ENCODE measurements at regions not wholly inside any gene's neighbourhood (a gene's known extent, or its start where the extent isn't known, plus 50 kb on each side); places are given as distances from the start of the nearest gene placed in this dataset.

GRCh38 chr10:118537623-118538022 is 57.8 kb downstream of the PRLHR start:
- Histone ChIP-seq H3K36me3 (no peaks in the 10 kb centered on the region), H3K4me3 (no peak overlapping the region), H3K4me1 (replicated peaks) (no peaks in the 10 kb centered on the region), H3K27ac (no peak overlapping the region), H3K27me3 (replicated peaks; ENCODE audit: insufficient read depth) (no peaks in the 10 kb centered on the region), H3K9me3 (no peaks in the 10 kb centered on the region)
- no peak for DNase-seq (ENCODE audit: low spot score)
- 96% methylated on average over 1 of the region's 1 CpG for WGBS
- TF ChIP-seq POLR2AphosphoS5 (IDR thresholded peaks at IDR 0.05) (no peak), POLR2A (IDR thresholded peaks at IDR 0.05) (no peak)
- TF ChIP-seq, protein P1, sequence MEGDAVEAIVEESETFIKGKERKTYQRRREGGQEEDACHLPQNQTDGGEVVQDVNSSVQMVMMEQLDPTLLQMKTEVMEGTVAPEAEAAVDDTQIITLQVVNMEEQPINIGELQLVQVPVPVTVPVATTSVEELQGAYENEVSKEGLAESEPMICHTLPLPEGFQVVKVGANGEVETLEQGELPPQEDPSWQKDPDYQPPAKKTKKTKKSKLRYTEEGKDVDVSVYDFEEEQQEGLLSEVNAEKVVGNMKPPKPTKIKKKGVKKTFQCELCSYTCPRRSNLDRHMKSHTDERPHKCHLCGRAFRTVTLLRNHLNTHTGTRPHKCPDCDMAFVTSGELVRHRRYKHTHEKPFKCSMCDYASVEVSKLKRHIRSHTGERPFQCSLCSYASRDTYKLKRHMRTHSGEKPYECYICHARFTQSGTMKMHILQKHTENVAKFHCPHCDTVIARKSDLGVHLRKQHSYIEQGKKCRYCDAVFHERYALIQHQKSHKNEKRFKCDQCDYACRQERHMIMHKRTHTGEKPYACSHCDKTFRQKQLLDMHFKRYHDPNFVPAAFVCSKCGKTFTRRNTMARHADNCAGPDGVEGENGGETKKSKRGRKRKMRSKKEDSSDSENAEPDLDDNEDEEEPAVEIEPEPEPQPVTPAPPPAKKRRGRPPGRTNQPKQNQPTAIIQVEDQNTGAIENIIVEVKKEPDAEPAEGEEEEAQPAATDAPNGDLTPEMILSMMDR (IDR thresholded peaks at IDR 0.05) = no peak
- intact Hi-C loops (cut with DNase I) = no loop called here

- TF ChIP-seq, protein P1 (IDR thresholded peaks at IDR 0.05) = no peak
- TF ChIP-seq POLR2A (IDR thresholded peaks at IDR 0.05) = no peak
- TF ChIP-seq POLR2AphosphoS5 (IDR thresholded peaks at IDR 0.05) = no peak
- H3K36me3 ChIP-seq = no peaks in the 10 kb centered on the region
- no peak for DNase-seq (ENCODE audit: low spot score)
- H3K9me3 ChIP-seq = no peaks in the 10 kb centered on the region
- no peak overlapping the region for H3K27ac ChIP-seq
- 93% methylated on average over 3 of the region's 3 CpGs for WGBS
- H3K27me3 ChIP-seq (replicated peaks; ENCODE audit: insufficient read depth) = no peaks in the 10 kb centered on the region
- no peaks in the 10 kb centered on the region for H3K4me1 ChIP-seq (replicated peaks)
- intact Hi-C loops (cut with DNase I) = no loop called here
- no peak overlapping the region for H3K4me3 ChIP-seq
Observed at GRCh38 chr10:118534136-118534535, 61.3 kb downstream of the PRLHR start.

DNA sequence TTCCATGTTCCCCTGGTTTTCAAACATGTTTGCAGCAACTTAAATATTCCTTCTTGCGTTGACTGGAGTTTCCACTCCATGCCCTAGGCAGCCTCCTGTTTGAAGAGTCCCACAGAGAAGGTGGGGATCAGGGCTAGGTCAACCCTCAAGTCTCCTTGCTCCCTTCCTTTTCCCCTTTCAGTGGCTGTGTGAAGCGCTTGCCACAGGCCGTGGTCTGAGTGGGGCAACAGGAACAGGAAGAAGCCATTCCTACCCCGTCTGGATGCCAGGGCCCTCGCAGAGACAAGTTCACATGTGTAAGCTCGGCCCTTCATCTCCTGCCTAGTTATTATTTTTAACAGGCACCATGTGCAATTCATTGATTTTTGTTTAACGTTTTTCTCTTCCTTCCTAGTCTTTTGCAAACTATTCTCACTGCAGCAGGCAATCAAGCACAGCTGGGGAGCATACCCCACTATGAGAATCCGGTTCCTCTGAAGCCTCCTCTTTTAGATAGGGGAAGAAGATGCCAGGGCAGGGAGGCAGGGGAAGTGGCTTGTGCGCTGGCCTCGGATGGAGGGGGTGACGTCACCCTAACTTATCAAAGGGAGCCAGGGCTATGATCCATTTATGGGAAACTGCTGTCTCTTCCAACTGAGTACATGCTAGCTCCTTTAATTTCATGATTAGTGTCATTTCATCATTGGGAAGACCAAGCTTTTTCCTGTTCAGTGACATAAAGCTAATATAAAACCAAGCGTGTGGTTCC is 64.2 kb downstream of the PRLHR start:
- intact Hi-C loops (cut with DNase I) = no loop called here
- H3K27ac ChIP-seq = no peak overlapping the region
- TF ChIP-seq POLR2A (IDR thresholded peaks at IDR 0.05) = no peak
- TF ChIP-seq, protein P1 (IDR thresholded peaks at IDR 0.05) = no peak
- TF ChIP-seq POLR2AphosphoS5 (IDR thresholded peaks at IDR 0.05) = no peak
- no peaks in the 10 kb centered on the region for H3K9me3 ChIP-seq
- no peaks in the 10 kb centered on the region for H3K36me3 ChIP-seq
- no peak overlapping the region for H3K4me3 ChIP-seq
- H3K4me1 ChIP-seq (replicated peaks) = no peaks in the 10 kb centered on the region
- no peaks in the 10 kb centered on the region for H3K27me3 ChIP-seq (replicated peaks; ENCODE audit: insufficient read depth)
- WGBS = 44% methylated on average over 12 of the region's 12 CpGs
- no peak for DNase-seq (ENCODE audit: low spot score)

DNA sequence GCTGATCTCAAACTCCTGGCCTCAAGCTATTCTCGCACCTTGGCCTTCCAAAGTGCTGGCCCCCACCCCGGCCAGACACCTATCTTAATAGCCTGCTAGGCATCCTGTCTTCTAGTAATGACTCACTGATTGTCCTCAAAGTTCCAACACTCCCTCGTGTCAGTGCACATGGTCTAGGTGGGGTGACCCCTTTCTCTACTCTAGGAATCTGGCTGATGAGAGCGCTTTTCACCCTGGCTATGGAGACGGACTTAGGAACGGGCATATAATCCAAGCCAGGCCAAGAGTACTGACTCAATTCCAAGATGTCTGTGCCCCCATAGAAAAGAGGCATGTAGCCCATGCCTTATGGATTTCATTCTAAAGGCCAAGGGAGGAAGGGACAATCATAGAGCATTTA is 67.0 kb downstream of the PRLHR start:
- Histone ChIP-seq H3K4me1 (replicated peaks) (no peaks in the 10 kb centered on the region), H3K36me3 (no peaks in the 10 kb centered on the region), H3K4me3 (no peak overlapping the region), H3K27me3 (replicated peaks; ENCODE audit: insufficient read depth) (no peaks in the 10 kb centered on the region), H3K9me3 (no peaks in the 10 kb centered on the region), H3K27ac (no peak overlapping the region)
- no peak for DNase-seq (ENCODE audit: low spot score)
- 91% methylated on average over 6 of the region's 6 CpGs for WGBS
- intact Hi-C loops (cut with DNase I) = no loop called here
- TF ChIP-seq, protein P1 (IDR thresholded peaks at IDR 0.05) = no peak
- TF ChIP-seq POLR2AphosphoS5 (IDR thresholded peaks at IDR 0.05) = no peak
- no peak for TF ChIP-seq POLR2A (IDR thresholded peaks at IDR 0.05)

DNA sequence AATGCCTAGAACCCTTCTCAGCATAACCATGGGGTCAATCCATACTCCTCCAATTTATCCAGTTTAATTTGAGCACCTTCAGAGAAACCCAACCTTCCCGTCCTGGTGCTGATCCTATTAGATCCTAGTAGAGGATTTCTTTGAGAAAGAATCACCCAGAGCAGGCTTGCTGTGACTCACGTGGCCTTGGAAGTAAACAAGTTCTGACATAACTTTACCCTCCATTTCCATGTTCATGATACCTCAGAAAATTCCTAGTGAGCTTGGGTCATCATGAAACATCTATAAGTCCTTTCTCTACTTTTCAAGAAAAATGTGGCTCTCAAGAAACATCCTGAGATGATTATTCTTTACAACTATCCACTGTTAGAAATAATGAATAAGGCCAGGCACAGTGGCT is 71.7 kb downstream of the PRLHR start:
- no peaks in the 10 kb centered on the region for H3K27me3 ChIP-seq (replicated peaks; ENCODE audit: insufficient read depth)
- intact Hi-C loops (cut with DNase I) = no loop called here
- WGBS = 72% methylated on average over 2 of the region's 2 CpGs
- TF ChIP-seq, protein P1 (IDR thresholded peaks at IDR 0.05) = no peak
- TF ChIP-seq POLR2A (IDR thresholded peaks at IDR 0.05) (no peak), POLR2AphosphoS5 (IDR thresholded peaks at IDR 0.05) (no peak)
- H3K36me3 ChIP-seq = no peaks in the 10 kb centered on the region
- H3K4me1 ChIP-seq (replicated peaks) = no peaks in the 10 kb centered on the region
- H3K27ac ChIP-seq = no peak overlapping the region
- H3K9me3 ChIP-seq = no peaks in the 10 kb centered on the region
- no peak overlapping the region for H3K4me3 ChIP-seq
- no peak for DNase-seq (ENCODE audit: low spot score)

Data from prostate gland (tissue), 2 donors.